ENCODE measurements at regions not wholly inside any gene's neighbourhood (a gene's known extent, or its start where the extent isn't known, plus 50 kb on each side); places are given as distances from the start of the nearest gene placed in this dataset.
"Not testable (repeated sequence)": the region's sequence is repeated elsewhere in the genome, so short reads cannot be mapped to it uniquely, and the experiment has no call there.

DNA sequence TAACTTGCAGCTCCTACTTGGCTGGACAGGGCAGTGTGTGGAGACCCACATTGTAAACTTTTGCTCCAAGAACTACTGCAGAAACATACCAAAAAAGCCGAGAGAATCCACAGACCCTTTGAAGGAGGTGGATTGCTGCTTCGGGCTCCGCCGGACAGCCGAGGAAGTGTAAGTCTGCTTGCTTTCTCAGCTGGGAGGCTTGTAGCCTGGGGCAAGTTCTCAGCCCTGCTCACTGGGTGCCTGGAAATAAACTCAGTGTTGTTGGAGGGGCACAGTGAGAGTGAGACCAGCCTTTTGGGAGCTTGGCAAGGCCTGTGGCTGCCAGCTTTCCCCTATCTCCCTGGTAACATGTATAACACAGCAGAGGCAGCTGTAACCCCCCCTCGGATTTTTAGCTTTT is 215.6 kb downstream of the SYK start:
- H3K4me3 ChIP-seq (ENCODE audit: low read depth, low read length): no peak overlapping the region
- DNase-seq (ENCODE audit: low read depth): no peak
- TF ChIP-seq, protein P1, sequence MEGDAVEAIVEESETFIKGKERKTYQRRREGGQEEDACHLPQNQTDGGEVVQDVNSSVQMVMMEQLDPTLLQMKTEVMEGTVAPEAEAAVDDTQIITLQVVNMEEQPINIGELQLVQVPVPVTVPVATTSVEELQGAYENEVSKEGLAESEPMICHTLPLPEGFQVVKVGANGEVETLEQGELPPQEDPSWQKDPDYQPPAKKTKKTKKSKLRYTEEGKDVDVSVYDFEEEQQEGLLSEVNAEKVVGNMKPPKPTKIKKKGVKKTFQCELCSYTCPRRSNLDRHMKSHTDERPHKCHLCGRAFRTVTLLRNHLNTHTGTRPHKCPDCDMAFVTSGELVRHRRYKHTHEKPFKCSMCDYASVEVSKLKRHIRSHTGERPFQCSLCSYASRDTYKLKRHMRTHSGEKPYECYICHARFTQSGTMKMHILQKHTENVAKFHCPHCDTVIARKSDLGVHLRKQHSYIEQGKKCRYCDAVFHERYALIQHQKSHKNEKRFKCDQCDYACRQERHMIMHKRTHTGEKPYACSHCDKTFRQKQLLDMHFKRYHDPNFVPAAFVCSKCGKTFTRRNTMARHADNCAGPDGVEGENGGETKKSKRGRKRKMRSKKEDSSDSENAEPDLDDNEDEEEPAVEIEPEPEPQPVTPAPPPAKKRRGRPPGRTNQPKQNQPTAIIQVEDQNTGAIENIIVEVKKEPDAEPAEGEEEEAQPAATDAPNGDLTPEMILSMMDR (conservative IDR thresholded peaks at IDR 0.05; ENCODE audit: low read depth, low read length): no peak

DNA sequence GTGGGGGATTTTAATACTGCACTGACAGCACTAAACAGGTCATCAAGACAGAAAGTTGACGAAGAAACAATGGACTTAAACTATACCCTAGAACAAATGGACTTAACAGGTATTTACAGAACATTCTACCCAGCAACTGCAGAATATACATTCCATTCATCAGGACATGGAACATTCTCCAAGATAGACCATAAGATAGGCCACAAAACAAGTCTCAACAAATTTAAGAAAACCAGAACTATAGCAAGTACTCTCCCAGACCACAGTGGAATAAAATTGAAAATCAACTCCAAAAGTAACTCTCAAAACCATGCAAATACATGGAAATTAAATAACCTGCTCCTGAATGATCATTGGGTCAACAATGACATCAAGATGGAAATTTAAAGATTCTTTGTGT is 218.3 kb downstream of the SYK start:
- H3K4me3 ChIP-seq (ENCODE audit: low read depth, low read length); DNase-seq (ENCODE audit: low read depth): not testable (repeated sequence)

DNA sequence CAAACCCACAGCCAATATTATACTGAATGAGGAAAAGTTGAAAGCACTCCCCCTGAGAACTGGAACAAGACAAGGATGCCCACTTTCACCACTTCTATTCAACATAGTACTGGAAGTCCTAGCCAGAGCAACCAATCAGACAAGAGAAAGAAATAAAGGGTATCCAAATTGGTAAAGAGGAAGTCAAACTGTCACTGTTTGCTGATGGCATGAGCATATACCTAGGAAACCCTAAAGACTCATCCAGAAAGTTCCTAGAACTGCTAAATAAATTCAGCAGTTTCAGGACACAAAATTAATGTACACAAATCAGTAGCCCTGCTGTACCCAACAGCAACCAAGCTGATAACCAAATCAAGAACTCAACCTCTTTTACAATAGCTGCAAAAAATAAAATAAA is 220.0 kb downstream of the SYK start:
- not testable (repeated sequence) for DNase-seq (ENCODE audit: low read depth); H3K4me3 ChIP-seq (ENCODE audit: low read depth, low read length)

DNA sequence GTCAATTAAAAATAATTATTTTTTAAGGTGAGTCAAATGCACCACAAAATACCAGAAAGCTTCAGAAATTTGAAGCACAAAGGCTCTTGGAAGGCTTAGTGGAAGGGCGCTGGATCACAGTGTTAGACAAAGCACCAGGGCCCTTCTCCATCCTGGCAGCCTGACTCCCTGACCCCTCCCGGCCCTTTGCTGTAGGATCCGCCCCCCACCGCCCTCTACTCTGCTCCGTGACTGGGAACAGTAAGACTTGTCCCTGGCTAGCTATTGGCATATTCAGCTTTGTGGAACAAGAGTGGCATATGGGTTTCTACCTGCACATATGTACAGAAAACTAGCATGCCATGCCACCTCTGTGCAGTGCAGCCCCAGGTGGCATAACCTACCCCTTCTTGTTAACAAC is 222.1 kb downstream of the SYK start:
- no peak for DNase-seq (ENCODE audit: low read depth)
- H3K4me3 ChIP-seq (ENCODE audit: low read depth, low read length): no peak overlapping the region
- TF ChIP-seq, protein P1 (conservative IDR thresholded peaks at IDR 0.05; ENCODE audit: low read depth, low read length): no peak

DNA sequence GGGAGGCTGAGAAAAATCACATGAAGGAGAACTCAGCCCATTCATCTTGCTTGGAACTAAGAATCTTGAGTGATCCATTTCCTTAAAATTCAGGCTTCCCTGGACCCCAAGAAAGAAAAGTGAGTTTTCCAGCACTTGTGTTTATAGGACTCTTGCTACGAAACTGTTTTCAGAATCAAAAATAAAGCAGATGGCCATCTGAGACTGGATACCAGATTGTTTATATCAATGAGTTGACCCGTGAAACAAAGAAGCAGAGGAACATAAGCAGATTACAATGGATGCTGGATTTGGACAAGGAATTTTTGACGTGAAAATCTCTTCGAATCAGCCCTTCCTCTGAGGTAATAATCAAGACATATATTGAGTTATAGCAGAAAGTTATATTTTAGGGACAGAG is 223.2 kb downstream of the SYK start:
- H3K4me3 ChIP-seq (ENCODE audit: low read depth, low read length): no peak overlapping the region
- no peak for DNase-seq (ENCODE audit: low read depth)
- TF ChIP-seq, protein P1 (conservative IDR thresholded peaks at IDR 0.05; ENCODE audit: low read depth, low read length): no peak

DNA sequence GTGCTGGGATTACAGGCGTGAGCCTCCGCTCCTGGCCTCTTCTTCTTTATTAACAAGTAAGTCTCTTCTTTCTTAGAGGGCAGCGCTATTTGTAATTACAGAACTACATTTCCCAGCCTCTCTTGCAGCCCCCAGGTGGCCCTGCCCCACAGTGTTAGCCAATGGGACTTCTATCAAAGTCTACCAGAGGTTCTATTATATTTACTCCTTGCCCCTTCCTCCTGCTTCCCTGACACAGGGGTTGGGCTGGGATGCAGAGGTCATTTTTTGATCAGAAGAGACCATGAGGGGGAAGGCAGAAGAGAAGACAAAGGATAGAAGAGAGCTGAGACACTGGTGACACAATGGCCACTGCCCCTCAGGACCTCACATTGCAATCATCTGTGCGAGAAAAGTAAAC is 224.2 kb downstream of the SYK start:
- no peak overlapping the region for H3K4me3 ChIP-seq (ENCODE audit: low read depth, low read length)
- TF ChIP-seq, protein P1 (conservative IDR thresholded peaks at IDR 0.05; ENCODE audit: low read depth, low read length): no peak
- no peak for DNase-seq (ENCODE audit: low read depth)

DNA sequence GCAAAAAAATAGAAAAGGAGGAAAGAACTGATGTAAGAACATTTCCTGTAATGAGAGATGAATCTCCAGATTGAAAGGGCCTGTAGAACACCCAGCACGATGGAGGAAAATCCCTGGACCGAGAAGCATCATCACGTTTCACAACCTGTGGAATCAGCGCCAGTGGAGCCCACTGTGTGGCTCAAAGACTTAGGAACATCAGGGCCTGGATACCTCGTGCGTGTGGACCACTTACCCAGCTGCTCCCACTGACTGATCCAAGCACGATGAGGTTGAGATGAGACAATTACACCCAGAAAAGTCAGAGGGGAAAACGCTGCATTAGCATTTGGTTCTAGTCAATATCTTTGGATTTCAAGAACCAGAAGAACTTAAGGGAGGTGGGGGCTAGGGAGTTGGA is 224.6 kb downstream of the SYK start:
- H3K4me3 ChIP-seq (ENCODE audit: low read depth, low read length): no peak overlapping the region
- DNase-seq (ENCODE audit: low read depth): no peak
- TF ChIP-seq, protein P1 (conservative IDR thresholded peaks at IDR 0.05; ENCODE audit: low read depth, low read length): no peak

DNA sequence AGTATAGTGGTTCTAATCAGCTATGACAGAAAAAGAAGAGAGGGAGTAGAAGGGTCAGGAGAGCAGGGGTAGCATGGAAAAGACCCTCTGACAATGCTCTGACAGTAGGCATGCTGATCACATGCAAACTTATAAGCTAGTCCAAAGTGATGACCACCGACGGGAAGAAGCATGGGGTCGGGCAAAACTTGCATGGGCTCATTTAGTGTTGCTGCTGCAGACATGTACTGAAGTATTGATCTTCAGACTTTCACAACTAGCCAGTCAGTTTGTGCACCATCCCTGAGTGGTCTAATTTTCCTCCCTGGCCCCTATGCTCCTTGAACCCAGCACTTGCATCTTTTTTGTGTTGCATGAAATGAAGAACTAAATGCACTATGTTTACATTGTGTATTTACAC is 225.4 kb downstream of the SYK start:
- no peak for DNase-seq (ENCODE audit: low read depth)
- TF ChIP-seq, protein P1 (conservative IDR thresholded peaks at IDR 0.05; ENCODE audit: low read depth, low read length): no peak
- H3K4me3 ChIP-seq (ENCODE audit: low read depth, low read length): no peak overlapping the region

All from epithelial cell of proximal tubule (primary cell).